HL-60 (cell line): ENCODE measurements at regions not wholly inside any gene's neighbourhood (a gene's known extent, or its start where the extent isn't known, plus 50 kb on each side); places are given as distances from the start of the nearest gene placed in this dataset.
"Not testable (repeated sequence)": the region's sequence is repeated elsewhere in the genome, so short reads cannot be mapped to it uniquely, and the experiment has no call there.

ENCODE experiments used
- DNase-seq, 2 experiments: peaks; one replicate each; pipeline ENCODE4 v3.0.0-alpha.2; 2010 to 2020; ENCODE audit warnings: low read depth in 1 of 2, low spot score in 1 of 2
- H3K27ac ChIP-seq: fragments of 250-450 bp; sonication (Bioruptor Pico); replicated peaks from 2 replicates; pipeline ENCODE4 v1.5.1; 2020; ENCODE audit warnings: mild to moderate bottlenecking, moderate library complexity
- H3K27me3 ChIP-seq: fragments of 250-450 bp; sonication (Bioruptor Pico); 2 replicates; pipeline ENCODE4 v1.5.1; 2021; ENCODE audit warnings: mild to moderate bottlenecking, moderate library complexity; ENCODE audit not compliant: insufficient read depth, poor library complexity, severe bottlenecking
- H3K4me3 ChIP-seq: replicated peaks from 2 replicates; pipeline ENCODE4 v1.5.1; 2011; ENCODE audit warnings: mild to moderate bottlenecking, control low read depth, low read length; ENCODE audit not compliant: insufficient read depth
- GABPA ChIP-seq: IDR thresholded peaks from 2 replicates; pipeline ENCODE4 v1.6.1; 2012; ENCODE audit warnings: low read depth
- POLR2AphosphoS5 ChIP-seq: IDR thresholded peaks from 2 replicates; pipeline ENCODE4 v1.6.1; 2012; ENCODE audit warnings: low read depth
- SPI1 ChIP-seq: IDR thresholded peaks from 2 replicates; pipeline ENCODE4 v1.6.1; 2012; ENCODE audit warnings: low read depth, mild to moderate bottlenecking, borderline replicate concordance
- TF ChIP-seq, protein P1 (sequence below): IDR thresholded peaks from 2 replicates; pipeline ENCODE4 v1.6.1; 2012; ENCODE audit warnings: low read depth; ENCODE audit not compliant: insufficient replicate concordance
- TF ChIP-seq, protein P2 (sequence below): IDR thresholded peaks from one replicate; pipeline ENCODE4 v1.5.1; 2011; ENCODE audit warnings: low read length, control low read depth, inconsistent platforms; ENCODE audit not compliant: insufficient read depth

DNA sequence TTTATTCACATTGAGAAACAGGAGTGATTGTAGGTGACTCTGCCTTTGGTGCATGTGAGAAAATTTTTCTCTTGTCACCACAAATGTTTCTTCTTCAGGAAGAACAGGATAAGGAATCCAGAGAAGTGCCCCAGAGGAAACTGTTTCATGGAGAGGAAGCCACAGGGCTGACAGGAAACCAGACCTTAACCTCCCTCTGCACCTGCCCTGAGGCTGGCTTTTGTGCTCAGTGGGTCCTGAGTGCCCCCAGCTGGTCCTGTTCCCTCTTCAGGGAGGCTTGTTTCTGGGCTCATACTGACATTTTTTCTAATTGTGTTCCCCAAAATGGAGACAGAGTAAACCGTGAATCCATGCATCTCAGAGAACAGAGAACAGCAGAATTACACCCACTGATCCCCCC lies 546.3 kb downstream of the GOLGA6L6 start:
- H3K4me3 ChIP-seq, H3K27me3 ChIP-seq, DNase-seq, H3K27ac ChIP-seq: not testable (repeated sequence)

DNA sequence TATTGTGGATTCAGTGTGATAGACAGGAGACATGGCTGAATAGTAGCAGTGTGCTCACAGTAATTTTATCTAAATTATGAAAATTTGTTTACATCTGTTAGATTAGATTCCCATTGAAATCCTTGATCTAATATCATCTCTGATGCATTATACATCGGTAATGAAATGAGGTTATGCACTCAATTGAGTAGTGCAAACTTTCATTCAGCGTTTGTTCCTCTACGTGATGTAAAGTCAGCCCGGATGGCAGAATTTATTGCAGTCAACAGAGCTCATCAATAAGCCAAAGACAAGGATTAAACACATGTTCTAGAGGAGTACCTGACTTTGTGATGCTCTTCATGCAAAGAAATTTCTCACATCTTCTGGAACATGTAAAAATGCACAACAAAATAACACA lies 549.2 kb downstream of the GOLGA6L6 start:
- TF ChIP-seq GABPA (no peak), SPI1 (no peak), POLR2AphosphoS5 (no peak)
- TF ChIP-seq, protein P1, sequence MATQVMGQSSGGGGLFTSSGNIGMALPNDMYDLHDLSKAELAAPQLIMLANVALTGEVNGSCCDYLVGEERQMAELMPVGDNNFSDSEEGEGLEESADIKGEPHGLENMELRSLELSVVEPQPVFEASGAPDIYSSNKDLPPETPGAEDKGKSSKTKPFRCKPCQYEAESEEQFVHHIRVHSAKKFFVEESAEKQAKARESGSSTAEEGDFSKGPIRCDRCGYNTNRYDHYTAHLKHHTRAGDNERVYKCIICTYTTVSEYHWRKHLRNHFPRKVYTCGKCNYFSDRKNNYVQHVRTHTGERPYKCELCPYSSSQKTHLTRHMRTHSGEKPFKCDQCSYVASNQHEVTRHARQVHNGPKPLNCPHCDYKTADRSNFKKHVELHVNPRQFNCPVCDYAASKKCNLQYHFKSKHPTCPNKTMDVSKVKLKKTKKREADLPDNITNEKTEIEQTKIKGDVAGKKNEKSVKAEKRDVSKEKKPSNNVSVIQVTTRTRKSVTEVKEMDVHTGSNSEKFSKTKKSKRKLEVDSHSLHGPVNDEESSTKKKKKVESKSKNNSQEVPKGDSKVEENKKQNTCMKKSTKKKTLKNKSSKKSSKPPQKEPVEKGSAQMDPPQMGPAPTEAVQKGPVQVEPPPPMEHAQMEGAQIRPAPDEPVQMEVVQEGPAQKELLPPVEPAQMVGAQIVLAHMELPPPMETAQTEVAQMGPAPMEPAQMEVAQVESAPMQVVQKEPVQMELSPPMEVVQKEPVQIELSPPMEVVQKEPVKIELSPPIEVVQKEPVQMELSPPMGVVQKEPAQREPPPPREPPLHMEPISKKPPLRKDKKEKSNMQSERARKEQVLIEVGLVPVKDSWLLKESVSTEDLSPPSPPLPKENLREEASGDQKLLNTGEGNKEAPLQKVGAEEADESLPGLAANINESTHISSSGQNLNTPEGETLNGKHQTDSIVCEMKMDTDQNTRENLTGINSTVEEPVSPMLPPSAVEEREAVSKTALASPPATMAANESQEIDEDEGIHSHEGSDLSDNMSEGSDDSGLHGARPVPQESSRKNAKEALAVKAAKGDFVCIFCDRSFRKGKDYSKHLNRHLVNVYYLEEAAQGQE: no peak
- TF ChIP-seq, protein P2, sequence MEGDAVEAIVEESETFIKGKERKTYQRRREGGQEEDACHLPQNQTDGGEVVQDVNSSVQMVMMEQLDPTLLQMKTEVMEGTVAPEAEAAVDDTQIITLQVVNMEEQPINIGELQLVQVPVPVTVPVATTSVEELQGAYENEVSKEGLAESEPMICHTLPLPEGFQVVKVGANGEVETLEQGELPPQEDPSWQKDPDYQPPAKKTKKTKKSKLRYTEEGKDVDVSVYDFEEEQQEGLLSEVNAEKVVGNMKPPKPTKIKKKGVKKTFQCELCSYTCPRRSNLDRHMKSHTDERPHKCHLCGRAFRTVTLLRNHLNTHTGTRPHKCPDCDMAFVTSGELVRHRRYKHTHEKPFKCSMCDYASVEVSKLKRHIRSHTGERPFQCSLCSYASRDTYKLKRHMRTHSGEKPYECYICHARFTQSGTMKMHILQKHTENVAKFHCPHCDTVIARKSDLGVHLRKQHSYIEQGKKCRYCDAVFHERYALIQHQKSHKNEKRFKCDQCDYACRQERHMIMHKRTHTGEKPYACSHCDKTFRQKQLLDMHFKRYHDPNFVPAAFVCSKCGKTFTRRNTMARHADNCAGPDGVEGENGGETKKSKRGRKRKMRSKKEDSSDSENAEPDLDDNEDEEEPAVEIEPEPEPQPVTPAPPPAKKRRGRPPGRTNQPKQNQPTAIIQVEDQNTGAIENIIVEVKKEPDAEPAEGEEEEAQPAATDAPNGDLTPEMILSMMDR: no peak
- no peaks in the 10 kb centered on the region for H3K27me3 ChIP-seq
- no peak overlapping the region for H3K4me3 ChIP-seq
- no peak for DNase-seq
- H3K27ac ChIP-seq: no peak overlapping the region

DNA sequence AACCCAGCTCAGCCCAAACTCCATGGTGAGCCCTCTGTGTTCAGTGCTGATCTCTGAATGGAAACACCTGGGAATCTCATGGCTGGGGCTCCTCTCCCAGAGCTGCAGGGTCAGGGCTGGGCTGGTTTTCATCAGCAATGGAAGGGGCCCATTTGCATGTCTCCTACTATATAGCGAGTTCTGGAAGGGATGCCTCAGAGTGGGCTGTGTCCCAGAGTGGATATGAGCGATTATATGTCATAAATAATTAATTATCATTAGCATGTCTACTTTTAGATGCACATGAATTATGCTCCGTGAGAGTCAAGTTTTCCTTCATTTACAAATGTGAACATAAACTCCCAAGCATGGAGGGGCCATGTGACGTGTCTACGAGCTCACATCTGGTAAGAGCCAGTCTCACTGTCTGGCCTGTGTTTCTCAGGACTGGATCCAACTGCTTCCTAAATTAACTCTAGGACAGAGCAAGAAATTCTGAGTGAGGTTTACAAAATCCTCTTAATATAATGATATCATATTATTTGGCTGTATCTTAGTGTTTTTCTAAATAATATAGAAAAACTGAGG lies 553.4 kb downstream of the GOLGA6L6 start:
- no peak overlapping the region for H3K27ac ChIP-seq
- TF ChIP-seq, protein P2: no peak
- TF ChIP-seq GABPA (no peak), SPI1 (no peak), POLR2AphosphoS5 (no peak)
- TF ChIP-seq, protein P1: no peak
- H3K27me3 ChIP-seq: no peaks in the 10 kb centered on the region

DNA sequence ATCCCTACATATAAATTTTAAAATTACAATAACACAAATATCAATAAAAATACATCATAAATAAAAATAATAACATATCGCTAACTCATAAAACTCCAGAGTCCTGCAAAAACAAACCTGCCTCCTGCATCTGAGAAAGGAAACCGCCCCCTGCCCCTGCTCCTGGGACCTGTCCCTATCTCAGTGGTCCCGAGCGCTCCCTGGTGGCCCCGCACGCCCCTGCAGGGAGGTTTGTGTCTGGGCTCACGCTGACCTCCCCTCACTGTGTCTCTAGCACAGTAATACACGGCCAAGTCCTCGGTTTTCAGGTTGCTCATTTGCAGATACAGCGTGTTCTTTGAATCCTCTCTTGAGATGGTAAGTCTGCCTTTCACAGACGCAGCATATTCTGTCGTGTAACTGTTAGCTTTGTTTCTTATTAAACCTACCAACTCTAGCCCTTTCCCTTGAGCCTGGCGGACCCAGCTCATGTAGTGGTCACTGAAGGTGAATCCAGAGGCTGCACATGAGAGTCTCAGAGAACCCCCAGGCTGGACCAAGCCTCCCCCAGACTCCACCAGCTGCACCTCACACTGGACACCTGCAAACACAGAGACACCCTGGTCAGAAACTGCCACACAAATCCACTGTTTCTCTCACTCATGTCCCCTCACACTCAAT lies 554.1 kb downstream of the GOLGA6L6 start:
- Histone ChIP-seq H3K27ac (no peak overlapping the region), H3K4me3 (no peak overlapping the region), H3K27me3 (no peaks in the 10 kb centered on the region)
- TF ChIP-seq GABPA (no peak), POLR2AphosphoS5 (no peak), SPI1 (no peak)
- TF ChIP-seq, protein P2: no peak
- TF ChIP-seq, protein P1: no peak
- DNase-seq: no peak

More for the DNA sequence above, 553.4 kb downstream of the GOLGA6L6 start:
- no peak for DNase-seq
- H3K4me3 ChIP-seq: no peak overlapping the region
